ENCODE measurements at regions not wholly inside any gene's neighbourhood (a gene's known extent, or its start where the extent isn't known, plus 50 kb on each side); places are given as distances from the start of the nearest gene placed in this dataset.
"Not testable (repeated sequence)": the region's sequence is repeated elsewhere in the genome, so short reads cannot be mapped to it uniquely, and the experiment has no call there.

GRCh38 chr5:27450607-27451006, 412.2 kb upstream of the CDH9 start:
- no peak overlapping the region for H2BK15ac ChIP-seq (ENCODE audit: low read depth, low read length)
- no peaks in the 10 kb centered on the region for H3K27me3 ChIP-seq (ENCODE audit: insufficient read depth, low read length)
- H3K9me3 ChIP-seq (ENCODE audit: control insufficient read depth, low read depth, low read length), result no peaks in the 10 kb centered on the region
- Mint-ChIP-seq H3K27me3 (ENCODE audit: low read depth) (no peaks in the 10 kb centered on the region), H3K9me3 (peaks cover 0 to 3% of the 10 kb centered on the region in 2 experiments; a peak in 2 of 5 replicates), H3K4me1 (no peaks in the 10 kb centered on the region), H3K36me3 (ENCODE audit: insufficient read depth in 1 of 3, low read depth in 3 of 3) (no peaks in the 10 kb centered on the region), H3K27ac (no peak overlapping the region), H3K4me3 (no peak overlapping the region)
- H3K79me2 ChIP-seq (ENCODE audit: insufficient read depth, low read length), result no peaks in the 10 kb centered on the region
- no peak overlapping the region for H3K9ac ChIP-seq (ENCODE audit: extremely low read depth, insufficient read length, low read length)
- H4K20me1 ChIP-seq (ENCODE audit: control insufficient read depth, insufficient read depth, insufficient read length), result no peaks in the 10 kb centered on the region
- no peak overlapping the region for H2BK5ac ChIP-seq (ENCODE audit: insufficient read length, low read length)
- no peak overlapping the region for H4K8ac ChIP-seq (replicated peaks; ENCODE audit: insufficient read length, low read depth, low read length)
- no peak overlapping the region for H3K4me2 ChIP-seq (ENCODE audit: insufficient read depth, insufficient read length, low read length)
- H3K23me2 ChIP-seq (ENCODE audit: insufficient read length, low read depth, low read length, poor library complexity, severe bottlenecking), result no peaks in the 10 kb centered on the region
- H3K27ac ChIP-seq (ENCODE audit: insufficient read length, low read depth, low read length), result no peak overlapping the region
- no peak overlapping the region for H4K5ac ChIP-seq (ENCODE audit: insufficient read length, low read depth, low read length)
- WGBS (ENCODE audit: extremely low coverage, insufficient read length, low lambda C conversion rate), result no CpG with 5 or more reads among the region's 3 CpGs
- H3K23ac ChIP-seq (ENCODE audit: insufficient read length, low read depth, low read length), result no peak overlapping the region
- no peak overlapping the region for H2BK20ac ChIP-seq (ENCODE audit: low read depth, low read length, poor library complexity, severe bottlenecking)
- H2AK5ac ChIP-seq (ENCODE audit: insufficient read length, low read length), result no peak overlapping the region
- H3T11ph ChIP-seq (ENCODE audit: low read length), result no peak overlapping the region
- no peak overlapping the region for H2AFZ ChIP-seq (ENCODE audit: low read length)
- TF ChIP-seq CTCF (conservative IDR thresholded peaks at IDR 0.05), result no peak
- H2BK120ac ChIP-seq (ENCODE audit: low read depth, low read length, poor library complexity, severe bottlenecking), result no peak overlapping the region
- H3K18ac ChIP-seq (ENCODE audit: insufficient read length, low read depth, low read length), result no peak overlapping the region
- no peak overlapping the region for H3K4ac ChIP-seq (ENCODE audit: low read depth, low read length)
- DNase-seq, result no peak
- no peaks in the 10 kb centered on the region for H3K4me1 ChIP-seq (ENCODE audit: insufficient read depth, low read length)
- no peak overlapping the region for H4K91ac ChIP-seq (ENCODE audit: insufficient read length, low read depth, low read length)
- H3K56ac ChIP-seq (ENCODE audit: insufficient read length, low read depth, low read length), result no peak overlapping the region
- H3K79me1 ChIP-seq (ENCODE audit: insufficient read depth, low read depth, low read length, poor library complexity, severe bottlenecking), result no peaks in the 10 kb centered on the region
- H3K14ac ChIP-seq (ENCODE audit: insufficient read depth, low read length), result no peak overlapping the region
- no peak overlapping the region for H2BK12ac ChIP-seq (ENCODE audit: insufficient read length, low read depth, low read length)

- DNase-seq; H3K23me2 ChIP-seq (ENCODE audit: insufficient read length, low read depth, low read length, poor library complexity, severe bottlenecking); H3K9me3 Mint-ChIP-seq; H4K91ac ChIP-seq (ENCODE audit: insufficient read length, low read depth, low read length); H3K56ac ChIP-seq (ENCODE audit: insufficient read length, low read depth, low read length); H3K4me3 Mint-ChIP-seq; H3K23ac ChIP-seq (ENCODE audit: insufficient read length, low read depth, low read length); H2BK12ac ChIP-seq (ENCODE audit: insufficient read length, low read depth, low read length); H3K27me3 ChIP-seq (ENCODE audit: insufficient read depth, low read length); H3T11ph ChIP-seq (ENCODE audit: low read length); H2AK5ac ChIP-seq (ENCODE audit: insufficient read length, low read length); H3K4me1 Mint-ChIP-seq; H3K4me1 ChIP-seq (ENCODE audit: insufficient read depth, low read length); H2BK20ac ChIP-seq (ENCODE audit: low read depth, low read length, poor library complexity, severe bottlenecking); H4K8ac ChIP-seq (replicated peaks; ENCODE audit: insufficient read length, low read depth, low read length); H2BK120ac ChIP-seq (ENCODE audit: low read depth, low read length, poor library complexity, severe bottlenecking); H2AFZ ChIP-seq (ENCODE audit: low read length); H3K36me3 Mint-ChIP-seq (ENCODE audit: insufficient read depth in 1 of 3, low read depth in 3 of 3); H3K14ac ChIP-seq (ENCODE audit: insufficient read depth, low read length); H4K20me1 ChIP-seq (ENCODE audit: control insufficient read depth, insufficient read depth, insufficient read length); H3K27ac Mint-ChIP-seq; H3K4me2 ChIP-seq (ENCODE audit: insufficient read depth, insufficient read length, low read length); H4K5ac ChIP-seq (ENCODE audit: insufficient read length, low read depth, low read length); H3K4ac ChIP-seq (ENCODE audit: low read depth, low read length); H3K79me1 ChIP-seq (ENCODE audit: insufficient read depth, low read depth, low read length, poor library complexity, severe bottlenecking); H3K27ac ChIP-seq (ENCODE audit: insufficient read length, low read depth, low read length); H3K27me3 Mint-ChIP-seq (ENCODE audit: low read depth); H2BK5ac ChIP-seq (ENCODE audit: insufficient read length, low read length); H2BK15ac ChIP-seq (ENCODE audit: low read depth, low read length); H3K9ac ChIP-seq (ENCODE audit: extremely low read depth, insufficient read length, low read length); H3K9me3 ChIP-seq (ENCODE audit: control insufficient read depth, low read depth, low read length); H3K79me2 ChIP-seq (ENCODE audit: insufficient read depth, low read length); H3K18ac ChIP-seq (ENCODE audit: insufficient read length, low read depth, low read length): not testable (repeated sequence)
- no CpG with 5 or more reads among the region's 20 CpGs for WGBS (ENCODE audit: extremely low coverage, insufficient read length, low lambda C conversion rate)
Observed at GRCh38 chr5:27439383-27439782, 401.0 kb upstream of the CDH9 start.

Measured in H9 (cell line).